ENCODE measurements at regions not wholly inside any gene's neighbourhood (a gene's known extent, or its start where the extent isn't known, plus 50 kb on each side); places are given as distances from the start of the nearest gene placed in this dataset.

DNA sequence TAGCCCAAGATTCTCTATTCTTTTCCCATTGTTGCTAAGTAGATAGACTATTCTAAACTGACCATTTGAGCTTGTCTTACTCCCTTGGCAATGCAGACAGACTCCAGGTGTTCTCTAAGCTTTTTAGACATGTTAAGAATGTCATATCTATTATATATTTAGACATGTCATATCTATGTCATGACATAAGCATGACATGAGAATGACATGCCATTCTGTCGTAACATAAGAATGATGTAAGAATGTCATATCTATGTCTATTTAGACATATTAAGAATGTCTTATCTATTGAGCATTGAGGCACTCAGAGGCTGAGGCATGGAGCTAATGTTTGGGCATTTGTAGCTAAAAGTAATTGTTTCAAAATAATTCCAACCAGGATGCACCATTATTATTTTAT lies 277.3 kb upstream of the ATP2B1 start:
- Histone ChIP-seq H4K5ac (ENCODE audit: insufficient read length, low read depth, low read length) (no peak overlapping the region), H3K18ac (ENCODE audit: insufficient read length, low read depth, low read length) (no peak overlapping the region), H3K4me2 (ENCODE audit: insufficient read depth, insufficient read length, low read length) (no peak overlapping the region), H2BK12ac (ENCODE audit: insufficient read length, low read depth, low read length) (no peak overlapping the region), H3K9me3 (ENCODE audit: control insufficient read depth, low read depth, low read length) (no peaks in the 10 kb centered on the region), H3K27ac (ENCODE audit: insufficient read length, low read depth, low read length) (no peak overlapping the region), H3K79me2 (ENCODE audit: insufficient read depth, low read length) (no peaks in the 10 kb centered on the region), H3K79me1 (ENCODE audit: insufficient read depth, low read depth, low read length, poor library complexity, severe bottlenecking) (no peaks in the 10 kb centered on the region), H3K9ac (ENCODE audit: extremely low read depth, insufficient read length, low read length) (no peak overlapping the region), H2AK5ac (ENCODE audit: insufficient read length, low read length) (no peak overlapping the region), H3K4me1 (ENCODE audit: insufficient read depth, low read length) (no peaks in the 10 kb centered on the region), H3K27me3 (ENCODE audit: insufficient read depth, low read length) (no peaks in the 10 kb centered on the region), H2BK20ac (ENCODE audit: low read depth, low read length, poor library complexity, severe bottlenecking) (no peak overlapping the region), H2AFZ (ENCODE audit: low read length) (no peak overlapping the region), H4K20me1 (ENCODE audit: control insufficient read depth, insufficient read depth, insufficient read length) (no peaks in the 10 kb centered on the region), H3K56ac (ENCODE audit: insufficient read length, low read depth, low read length) (no peak overlapping the region), H2BK120ac (ENCODE audit: low read depth, low read length, poor library complexity, severe bottlenecking) (no peak overlapping the region), H3K14ac (ENCODE audit: insufficient read depth, low read length) (no peak overlapping the region), H4K91ac (ENCODE audit: insufficient read length, low read depth, low read length) (no peak overlapping the region), H3T11ph (ENCODE audit: low read length) (no peak overlapping the region), H3K4ac (ENCODE audit: low read depth, low read length) (no peak overlapping the region), H2BK15ac (ENCODE audit: low read depth, low read length) (no peak overlapping the region), H3K23ac (ENCODE audit: insufficient read length, low read depth, low read length) (no peak overlapping the region), H2BK5ac (ENCODE audit: insufficient read length, low read length) (no peak overlapping the region), H4K8ac (replicated peaks; ENCODE audit: insufficient read length, low read depth, low read length) (no peak overlapping the region), H3K23me2 (ENCODE audit: insufficient read length, low read depth, low read length, poor library complexity, severe bottlenecking) (no peaks in the 10 kb centered on the region)
- Mint-ChIP-seq H3K9me3 (no peaks in the 10 kb centered on the region), H3K4me1 (no peaks in the 10 kb centered on the region), H3K27ac (no peak overlapping the region), H3K27me3 (ENCODE audit: low read depth) (no peaks in the 10 kb centered on the region; the same call in 1 of the 2 replicates), H3K36me3 (ENCODE audit: insufficient read depth in 1 of 3, low read depth in 3 of 3) (no peaks in the 10 kb centered on the region; a peak in 1 of 7 replicates), H3K4me3 (no peak overlapping the region)
- TF ChIP-seq, protein P1, sequence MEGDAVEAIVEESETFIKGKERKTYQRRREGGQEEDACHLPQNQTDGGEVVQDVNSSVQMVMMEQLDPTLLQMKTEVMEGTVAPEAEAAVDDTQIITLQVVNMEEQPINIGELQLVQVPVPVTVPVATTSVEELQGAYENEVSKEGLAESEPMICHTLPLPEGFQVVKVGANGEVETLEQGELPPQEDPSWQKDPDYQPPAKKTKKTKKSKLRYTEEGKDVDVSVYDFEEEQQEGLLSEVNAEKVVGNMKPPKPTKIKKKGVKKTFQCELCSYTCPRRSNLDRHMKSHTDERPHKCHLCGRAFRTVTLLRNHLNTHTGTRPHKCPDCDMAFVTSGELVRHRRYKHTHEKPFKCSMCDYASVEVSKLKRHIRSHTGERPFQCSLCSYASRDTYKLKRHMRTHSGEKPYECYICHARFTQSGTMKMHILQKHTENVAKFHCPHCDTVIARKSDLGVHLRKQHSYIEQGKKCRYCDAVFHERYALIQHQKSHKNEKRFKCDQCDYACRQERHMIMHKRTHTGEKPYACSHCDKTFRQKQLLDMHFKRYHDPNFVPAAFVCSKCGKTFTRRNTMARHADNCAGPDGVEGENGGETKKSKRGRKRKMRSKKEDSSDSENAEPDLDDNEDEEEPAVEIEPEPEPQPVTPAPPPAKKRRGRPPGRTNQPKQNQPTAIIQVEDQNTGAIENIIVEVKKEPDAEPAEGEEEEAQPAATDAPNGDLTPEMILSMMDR (conservative IDR thresholded peaks at IDR 0.05) = no peak
- DNase-seq = no peak
- WGBS (ENCODE audit: extremely low coverage, insufficient read length, low lambda C conversion rate) = no CpG with 5 or more reads among the region's 1 CpG

Data from H9 (cell line).